Left lung (tissue), 4 donors: ENCODE measurements at regions not wholly inside any gene's neighbourhood (a gene's known extent, or its start where the extent isn't known, plus 50 kb on each side); places are given as distances from the start of the nearest gene placed in this dataset.

Source experiments
- ATAC-seq: fragments of 200-7000 bp; cut with Tn5 transposase; one replicate; pipeline ENCODE4 v1.9.1; 2020; ENCODE audit warnings: moderate library complexity
- DNase-seq, 4 donors: peaks; one replicate each; pipeline ENCODE4 v3.0.0-alpha.2; 2013 to 2020
- H3K27ac ChIP-seq, 2 donors: fragments of 200-600 bp; sonication (generic) in 1 of 2; one replicate each; pipeline versions ENCODE4 v1.5.0 to v1.8.0; 2020 to 2021
- H3K27me3 ChIP-seq, 2 donors: fragments of 200-600 bp; sonication (generic) in 1 of 2; one replicate each; pipeline versions ENCODE4 v1.5.0 to v1.8.0; 2020 to 2021
- H3K36me3 ChIP-seq, 2 donors: fragments of 200-600 bp; sonication (generic) in 1 of 2; one replicate each; pipeline versions ENCODE4 v1.5.0 to v1.8.0; 2020 to 2021
- H3K4me1 ChIP-seq, 2 donors: fragments of 200-600 bp; one replicate each; pipeline ENCODE4 v1.8.0; 2021
- H3K4me3 ChIP-seq, 2 donors: fragments of 200-600 bp; sonication (generic) in 1 of 2; one replicate each; pipeline versions ENCODE4 v1.5.0 to v1.8.0; 2020 to 2021; ENCODE audit warnings: mild to moderate bottlenecking in 1 of 2
- H3K9me3 ChIP-seq, 2 donors: fragments of 200-600 bp; sonication (generic) in 1 of 2; one replicate each; pipeline versions ENCODE4 v1.5.0 to v1.8.0; 2020 to 2021
- CTCF ChIP-seq, 2 donors: fragments of 200-600 bp; sonication (generic) in 1 of 2; IDR thresholded peaks; one replicate each; pipeline versions ENCODE4 v1.5.0 to v1.8.0; 2021; ENCODE audit warnings: antibody characterized with exemption in 2 of 2
- intact Hi-C, 2 donors: fragments of 100-400 bp; cut with DNase I; formaldehyde crosslinking; loops; one replicate each; pipeline versions ENCODE4 v1.11.2 to v1.14.2; 2022
- donor health status: DM: no; HTN: yes; CAD: no.
- donor health status: DM: no; HTN: no; CAD: no.

- Histone ChIP-seq H3K36me3 (no peaks in the 10 kb centered on the region), H3K27me3 (no peaks in the 10 kb centered on the region), H3K9me3 (no peaks in the 10 kb centered on the region), H3K27ac (no peak overlapping the region), H3K4me3 (no peak overlapping the region), H3K4me1 (peaks cover 0 to 13% of the 10 kb centered on the region in 2 donors)
- TF ChIP-seq CTCF (IDR thresholded peaks at IDR 0.05) = no peak
- no peak for ATAC-seq
- DNase-seq = no peak
- intact Hi-C loops = no loop called here
Observed at GRCh38 chr12:46442239-46442638, 69.7 kb upstream of the SLC38A2 start.

GRCh38 chr12:46439793-46440511, 67.4 kb upstream of the SLC38A2 start:
- H3K36me3 ChIP-seq = no peaks in the 10 kb centered on the region
- DNase-seq = no peak
- intact Hi-C loops = no loop called here
- H3K9me3 ChIP-seq = no peaks in the 10 kb centered on the region
- no peaks in the 10 kb centered on the region for H3K4me1 ChIP-seq
- H3K27me3 ChIP-seq = no peaks in the 10 kb centered on the region
- TF ChIP-seq CTCF (IDR thresholded peaks at IDR 0.05) = no peak
- H3K27ac ChIP-seq = no peak overlapping the region
- ATAC-seq = no peak
- H3K4me3 ChIP-seq = no peak overlapping the region

- DNase-seq (no peak), ATAC-seq (no peak)
- no peak for TF ChIP-seq CTCF (IDR thresholded peaks at IDR 0.05)
- H3K27me3 ChIP-seq = no peaks in the 10 kb centered on the region
- no peak overlapping the region for H3K27ac ChIP-seq
- H3K9me3 ChIP-seq = no peaks in the 10 kb centered on the region
- no peaks in the 10 kb centered on the region for H3K4me1 ChIP-seq
- H3K36me3 ChIP-seq = no peaks in the 10 kb centered on the region
- intact Hi-C loops = no loop called here
- H3K4me3 ChIP-seq = no peak overlapping the region
Observed at GRCh38 chr12:46438719-46439319, 66.2 kb upstream of the SLC38A2 start.

GRCh38 chr12:46438256-46438655, 65.7 kb upstream of the SLC38A2 start:
- ATAC-seq = no peak
- no peaks in the 10 kb centered on the region for H3K27me3 ChIP-seq
- no peak overlapping the region for H3K4me3 ChIP-seq
- no peak overlapping the region for H3K27ac ChIP-seq
- no peaks in the 10 kb centered on the region for H3K36me3 ChIP-seq
- intact Hi-C loops = no loop called here
- H3K4me1 ChIP-seq = no peaks in the 10 kb centered on the region
- no peaks in the 10 kb centered on the region for H3K9me3 ChIP-seq
- no peak for DNase-seq
- TF ChIP-seq CTCF (IDR thresholded peaks at IDR 0.05) = no peak

- H3K36me3 ChIP-seq = no peaks in the 10 kb centered on the region
- no peak for ATAC-seq
- DNase-seq = no peak
- no peaks in the 10 kb centered on the region for H3K4me1 ChIP-seq
- H3K4me3 ChIP-seq = no peak overlapping the region
- H3K9me3 ChIP-seq = no peaks in the 10 kb centered on the region
- H3K27me3 ChIP-seq = no peaks in the 10 kb centered on the region
- TF ChIP-seq CTCF (IDR thresholded peaks at IDR 0.05) = no peak
- intact Hi-C loops = no loop called here
- H3K27ac ChIP-seq = no peak overlapping the region
Observed at GRCh38 chr12:46437469-46437868, 64.9 kb upstream of the SLC38A2 start.
